NOMO-1 (cell line): ENCODE measurements at regions not wholly inside any gene's neighbourhood (a gene's known extent, or its start where the extent isn't known, plus 50 kb on each side); places are given as distances from the start of the nearest gene placed in this dataset.
"Not testable (repeated sequence)": the region's sequence is repeated elsewhere in the genome, so short reads cannot be mapped to it uniquely, and the experiment has no call there.

Source experiments
- DNase-seq, 2 experiments: peaks; one replicate each; lab custom pipeline; 2025; ENCODE audit not compliant: unreplicated experiment in 2 of 2; lab: John Stamatoyannopoulos, UW

DNA sequence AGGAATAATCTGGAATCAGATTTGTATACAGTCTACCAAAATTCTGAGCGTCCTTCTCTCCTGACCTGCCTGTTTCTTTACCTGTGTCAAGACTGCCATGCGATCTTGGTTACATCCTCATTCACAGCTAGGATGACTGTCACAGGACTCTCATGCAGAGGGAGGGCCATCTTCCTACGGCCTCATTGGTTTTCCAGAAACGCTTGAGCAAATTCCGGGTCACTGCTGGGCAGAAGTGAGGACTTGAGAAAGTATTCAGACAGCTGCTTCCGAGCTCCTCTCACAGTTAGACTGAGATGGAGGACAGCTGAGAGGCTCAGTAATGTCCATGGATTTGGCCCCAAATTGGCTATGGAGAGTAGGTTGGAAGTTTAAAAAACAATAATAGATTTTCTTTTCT is 94.2 kb downstream of the TFAP2C start:
- no peak for DNase-seq

DNA sequence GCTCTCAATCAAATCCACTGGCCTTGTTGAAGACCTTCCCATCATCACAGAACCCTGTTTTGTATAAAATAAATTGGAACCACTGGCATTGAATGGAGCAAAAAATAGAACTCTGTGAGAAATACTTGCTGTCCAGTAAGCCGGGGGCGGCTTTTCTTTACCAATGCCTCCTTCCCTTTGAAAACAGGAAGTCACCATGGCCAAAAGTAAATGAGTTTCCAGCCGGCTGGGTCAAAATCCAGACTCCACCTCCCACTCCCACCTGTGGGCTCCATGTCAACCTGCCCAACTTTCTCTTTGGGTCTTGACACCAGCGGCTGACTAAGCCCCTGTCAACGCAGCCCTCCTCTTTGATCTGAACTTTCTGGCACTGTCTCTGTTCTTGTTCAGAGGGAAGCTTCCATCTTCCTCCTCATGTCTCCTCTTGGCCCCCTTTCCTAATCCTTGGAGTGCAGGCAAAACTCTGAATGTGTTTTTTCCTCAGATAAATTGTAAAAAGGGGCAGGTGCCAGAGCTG is 95.2 kb downstream of the TFAP2C start:
- peak; percentile 23 to 36 for DNase-seq

DNA sequence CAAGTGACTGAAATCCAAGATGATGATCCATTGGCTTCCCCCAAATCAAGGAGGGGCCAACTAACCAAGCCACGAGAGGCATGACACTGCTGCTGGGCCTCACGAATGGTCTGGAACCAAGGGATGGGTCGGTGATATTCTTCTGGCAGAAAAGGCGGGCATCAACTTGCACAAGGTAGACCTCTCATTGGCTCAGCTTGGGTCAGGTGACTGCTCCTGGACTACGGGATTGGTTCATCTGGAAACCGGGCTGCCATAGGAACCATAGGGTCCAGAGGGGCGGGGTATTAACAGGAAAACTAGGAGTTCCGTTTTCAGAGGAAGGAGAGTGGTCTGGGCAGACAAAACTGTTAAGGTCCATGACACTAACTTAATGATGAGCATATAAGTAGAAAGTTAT is 100.9 kb downstream of the TFAP2C start:
- DNase-seq, result no peak

DNA sequence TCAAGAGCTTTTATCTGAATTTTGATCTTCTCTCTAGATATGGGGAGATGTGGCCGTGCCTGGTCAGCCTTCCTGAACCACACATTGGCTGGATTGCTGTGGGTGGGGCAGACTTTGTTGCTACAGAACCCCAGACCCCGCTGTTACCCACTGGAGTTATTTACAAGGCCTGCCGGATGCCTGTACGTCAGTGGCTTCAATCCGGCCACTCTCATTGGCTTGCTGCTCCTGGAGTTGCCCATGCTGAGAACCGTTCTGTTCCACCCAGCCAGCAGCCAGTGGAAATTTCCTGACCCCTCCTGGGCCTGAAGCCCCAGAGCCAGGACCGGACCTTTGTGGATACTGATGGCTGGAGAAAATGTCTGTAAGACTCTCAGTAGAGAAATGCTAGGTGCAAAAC is 101.9 kb downstream of the TFAP2C start:
- no peak for DNase-seq

DNA sequence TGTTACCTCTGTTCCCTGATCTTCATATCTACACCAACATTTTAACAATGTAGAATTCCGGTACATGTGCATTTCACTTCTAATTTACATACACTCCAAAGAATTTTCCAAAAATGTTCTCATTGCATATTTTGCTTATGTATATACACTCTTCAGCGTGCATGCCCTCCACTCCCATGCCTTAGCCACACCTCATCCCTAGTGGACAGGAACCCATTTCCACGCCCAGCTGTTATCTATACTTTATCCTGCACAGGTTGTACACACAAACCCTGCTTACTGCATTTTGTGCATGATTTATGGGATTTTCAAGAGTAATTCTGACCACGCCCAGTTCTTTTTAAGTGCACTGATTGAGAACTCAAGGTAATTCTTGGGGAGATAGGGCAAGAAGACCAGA is 102.4 kb downstream of the TFAP2C start:
- no peak for DNase-seq

DNA sequence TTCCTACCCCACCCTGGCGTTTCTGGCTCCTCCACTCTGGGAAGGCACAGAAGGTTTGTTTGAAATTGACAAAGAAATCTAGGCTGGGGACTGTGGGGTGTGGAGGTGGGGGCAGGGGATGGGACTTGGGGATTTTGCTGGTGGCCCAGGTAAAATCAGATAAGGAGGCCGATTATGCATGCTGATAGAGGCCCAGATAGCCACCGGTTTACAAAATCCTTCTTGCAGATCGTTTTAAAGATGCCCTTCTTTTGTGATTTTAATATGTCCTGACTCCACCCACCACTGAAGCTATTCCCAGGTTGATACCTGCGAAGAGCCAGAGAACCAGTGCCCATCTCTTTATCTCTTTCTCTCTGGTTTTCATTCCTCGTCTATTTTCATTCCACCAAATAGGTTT is 104.9 kb downstream of the TFAP2C start:
- no peak for DNase-seq

DNA sequence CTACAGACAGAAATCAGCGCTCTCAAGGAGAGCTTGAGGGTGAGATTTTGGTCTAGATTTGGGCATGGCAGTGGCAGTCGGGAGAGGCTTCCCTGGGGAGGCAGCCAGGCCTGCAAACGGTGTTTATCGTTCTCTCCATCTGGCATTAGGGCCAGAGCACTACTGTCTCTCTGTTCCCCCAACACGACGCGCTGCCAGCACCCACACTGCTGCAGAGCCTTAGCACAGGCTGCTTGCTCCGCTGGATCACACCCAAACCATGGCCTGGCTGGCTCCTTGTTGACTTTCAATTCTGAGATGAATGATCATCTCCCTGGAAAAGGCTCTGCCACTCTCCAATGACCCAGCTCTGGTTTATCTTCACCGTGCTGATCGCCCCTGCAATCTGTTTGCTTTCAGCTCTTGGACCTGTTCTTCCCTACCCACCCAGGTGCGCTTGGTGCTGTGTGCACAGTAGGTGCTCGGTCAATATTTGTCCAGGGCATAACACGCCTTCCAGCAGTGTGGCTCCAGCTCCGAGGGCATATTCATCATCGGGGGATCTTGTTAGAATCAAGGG is 106.1 kb downstream of the TFAP2C start:
- no peak for DNase-seq

DNA sequence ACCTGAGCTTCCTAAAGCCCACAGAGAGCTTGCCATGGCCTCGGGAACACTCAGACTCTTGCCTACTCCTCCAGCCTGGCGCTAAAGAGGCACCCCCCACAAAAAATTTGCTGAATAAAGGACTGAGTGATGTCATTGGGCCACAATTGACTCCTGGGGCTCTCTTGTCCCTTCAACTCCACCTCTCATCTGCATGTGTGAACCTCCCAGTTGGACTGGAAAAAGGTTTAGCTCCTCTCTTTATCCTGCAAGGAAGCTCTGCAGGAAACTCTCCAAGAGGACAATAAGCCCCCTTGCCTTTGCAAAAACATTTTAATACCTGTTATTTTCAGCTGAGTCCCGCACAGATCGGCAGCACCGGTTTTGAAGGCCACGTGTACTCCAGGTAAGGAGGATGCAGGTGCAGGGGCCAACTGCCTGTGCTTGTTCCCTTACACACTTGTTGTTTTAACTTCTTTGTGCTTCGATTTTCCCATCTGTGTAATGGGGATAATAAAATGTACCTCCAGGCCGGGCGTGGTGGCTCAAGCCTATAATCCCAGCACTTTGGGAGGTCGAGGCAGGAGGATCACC is 107.3 kb downstream of the TFAP2C start:
- no peak for DNase-seq

DNA sequence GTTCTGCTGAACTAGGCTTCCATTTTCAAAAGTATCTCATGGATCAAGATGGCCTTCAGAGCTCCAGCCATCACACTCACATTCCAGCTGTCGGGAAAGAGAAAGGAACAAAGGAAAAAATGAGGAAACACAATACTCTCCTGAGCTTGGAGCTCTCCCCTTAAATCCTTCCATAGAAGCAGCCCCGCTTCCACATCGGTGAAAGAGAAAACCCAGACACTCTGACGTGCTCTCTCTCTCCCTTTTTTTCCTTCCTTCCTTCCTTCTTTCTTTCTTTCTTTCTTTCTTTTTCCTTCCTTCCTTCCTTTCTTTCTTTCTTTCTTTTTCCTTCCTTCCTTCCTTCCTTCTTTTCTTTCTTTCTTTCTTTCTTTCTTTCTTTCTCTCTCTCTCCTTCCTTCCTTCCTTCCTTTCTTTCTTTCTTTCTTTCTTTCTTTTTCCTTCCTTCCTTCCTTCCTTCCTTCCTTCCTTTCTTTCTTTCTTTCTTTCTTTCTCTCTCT is 115.3 kb downstream of the TFAP2C start:
- not testable (repeated sequence) for DNase-seq

DNA sequence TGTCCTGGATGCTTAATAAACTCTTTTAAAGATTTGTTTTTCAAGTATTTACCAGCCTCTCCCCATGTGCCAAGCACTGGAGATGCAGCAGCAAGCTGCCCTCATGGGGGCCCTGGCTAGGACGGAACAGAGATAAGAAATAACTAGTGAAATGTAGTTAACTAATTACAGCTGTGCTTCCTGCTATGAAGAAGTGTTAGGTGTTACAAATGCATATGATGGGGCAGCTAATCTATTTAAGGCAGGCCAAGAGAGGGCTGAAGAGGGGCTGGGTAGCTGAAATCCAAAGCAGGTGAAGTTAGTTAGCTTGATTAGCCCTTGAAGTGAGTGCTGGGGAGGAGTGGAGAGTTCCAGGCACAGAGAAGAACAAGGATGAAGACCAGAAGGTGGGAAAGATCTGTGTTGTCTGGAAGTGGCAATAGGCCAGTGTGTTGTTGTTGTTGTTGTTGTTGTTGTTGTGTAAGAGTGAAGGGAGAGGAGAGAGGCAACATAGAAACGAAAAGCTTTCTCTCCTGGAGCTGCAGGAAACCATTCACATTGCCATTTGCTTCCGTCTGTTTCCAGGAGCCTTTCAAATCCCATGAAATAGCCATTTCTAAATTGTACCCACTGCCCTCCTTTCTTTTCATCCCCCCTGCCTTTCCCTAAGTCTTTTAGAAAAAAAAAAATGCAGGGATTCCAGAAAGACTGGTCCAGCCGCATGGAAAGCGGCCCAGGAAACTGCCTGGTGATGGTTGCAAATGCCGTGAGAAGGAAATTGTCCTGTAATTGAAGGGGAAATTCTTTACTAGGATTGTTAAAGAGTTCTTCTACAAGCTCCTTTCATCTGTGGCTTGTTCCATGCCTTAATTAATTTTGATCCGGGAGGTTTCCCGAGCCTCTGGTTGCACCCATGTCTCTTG is 119.6 kb downstream of the TFAP2C start:
- no peak for DNase-seq

DNA sequence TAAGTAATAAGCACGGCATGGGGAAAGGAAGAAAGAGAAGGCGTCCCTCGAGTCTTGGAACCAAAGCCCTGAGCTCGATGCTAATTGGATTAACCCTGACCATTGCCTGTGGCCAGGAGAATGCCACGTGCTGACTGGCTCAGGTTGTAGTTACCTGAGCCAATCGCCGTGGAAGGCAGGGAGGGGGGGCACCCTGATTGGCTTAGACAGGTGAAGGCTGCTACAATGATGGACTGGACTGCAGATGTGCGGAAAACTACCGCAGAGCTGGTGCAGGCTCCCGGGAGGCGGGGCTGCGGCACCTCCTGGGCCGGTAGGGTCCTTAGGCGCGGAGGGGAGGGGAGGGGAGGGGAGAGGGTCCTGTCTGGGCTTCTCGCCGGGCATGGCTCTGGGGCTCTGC is 121.3 kb downstream of the TFAP2C start:
- no peak for DNase-seq

DNA sequence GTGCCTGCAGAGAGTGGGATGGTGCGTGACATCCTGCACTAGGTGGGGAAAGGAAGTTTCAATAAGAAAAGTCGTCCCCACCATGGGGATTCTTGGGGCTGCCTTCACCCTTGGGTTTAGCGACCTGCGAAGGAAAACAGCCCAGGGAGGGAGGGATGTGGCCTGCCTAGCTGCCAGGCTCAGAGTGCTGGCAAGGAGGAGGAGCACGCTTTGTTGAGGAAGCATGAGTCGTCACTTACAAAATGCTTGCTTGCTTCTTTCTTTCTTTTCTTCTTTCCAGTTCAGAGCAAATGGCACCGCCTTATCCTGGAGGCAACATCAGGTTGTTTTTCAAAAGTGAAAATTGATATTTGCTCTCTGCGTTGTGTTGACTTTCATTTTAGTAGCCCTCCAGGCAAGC is 123.2 kb downstream of the TFAP2C start:
- no peak for DNase-seq

DNA sequence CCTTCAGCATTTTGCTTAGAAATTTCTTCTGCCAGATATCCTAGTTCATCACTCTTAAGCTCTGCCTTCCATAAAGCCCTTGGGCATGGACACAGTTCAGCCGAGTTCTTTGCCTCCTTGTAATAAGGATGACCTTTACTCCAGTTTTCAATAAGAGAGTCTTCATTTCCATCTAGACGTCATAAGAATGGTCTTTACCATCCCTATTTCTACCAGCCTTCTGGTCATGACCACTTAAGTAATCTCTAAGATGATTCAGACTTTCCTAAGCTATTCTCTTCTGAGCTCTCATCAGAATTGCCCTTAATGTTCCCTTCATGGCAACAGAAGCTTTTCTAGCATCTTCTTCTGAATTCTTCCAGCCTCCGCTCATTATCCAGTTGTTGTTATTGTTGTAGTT is 126.1 kb downstream of the TFAP2C start:
- DNase-seq, result no peak

DNA sequence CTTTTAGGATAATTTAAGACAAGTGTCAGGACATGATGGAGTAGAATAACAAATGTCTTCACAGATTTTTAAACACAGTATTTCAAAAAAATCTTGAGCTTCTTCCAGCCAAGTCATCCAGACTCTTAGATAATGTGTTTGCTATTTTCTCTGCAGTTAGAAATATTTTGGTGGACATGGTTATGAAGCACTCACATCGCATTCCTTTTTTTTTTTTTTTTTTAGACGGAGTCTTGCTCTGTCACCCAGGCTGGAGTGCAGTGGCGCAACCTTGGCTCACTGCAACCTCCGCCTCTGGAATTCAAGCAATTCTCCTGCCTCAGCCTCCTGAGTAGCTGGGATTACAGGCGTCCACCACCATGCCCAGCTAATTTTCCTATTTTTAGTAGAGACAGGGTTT is 127.6 kb downstream of the TFAP2C start:
- DNase-seq, result not testable (repeated sequence)

DNA sequence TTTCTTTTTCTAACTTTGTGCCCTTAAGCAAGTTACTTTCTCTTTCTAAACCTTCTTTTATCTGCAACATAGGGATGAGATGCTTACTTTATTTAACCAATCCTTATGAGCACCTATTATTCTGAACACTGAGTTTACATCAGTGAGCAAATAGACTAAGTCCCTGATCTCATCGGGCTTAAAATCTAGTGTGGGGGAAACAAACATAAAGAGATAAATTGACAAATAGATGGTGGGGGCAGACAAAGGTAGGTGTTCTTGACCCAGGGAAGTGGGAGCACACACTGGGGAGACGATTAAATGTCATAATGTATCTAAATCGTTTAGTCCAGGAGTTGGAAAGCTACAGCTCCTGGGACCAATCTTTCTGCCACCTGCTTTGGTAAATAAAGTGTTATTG is 129.6 kb downstream of the TFAP2C start:
- no peak for DNase-seq

DNA sequence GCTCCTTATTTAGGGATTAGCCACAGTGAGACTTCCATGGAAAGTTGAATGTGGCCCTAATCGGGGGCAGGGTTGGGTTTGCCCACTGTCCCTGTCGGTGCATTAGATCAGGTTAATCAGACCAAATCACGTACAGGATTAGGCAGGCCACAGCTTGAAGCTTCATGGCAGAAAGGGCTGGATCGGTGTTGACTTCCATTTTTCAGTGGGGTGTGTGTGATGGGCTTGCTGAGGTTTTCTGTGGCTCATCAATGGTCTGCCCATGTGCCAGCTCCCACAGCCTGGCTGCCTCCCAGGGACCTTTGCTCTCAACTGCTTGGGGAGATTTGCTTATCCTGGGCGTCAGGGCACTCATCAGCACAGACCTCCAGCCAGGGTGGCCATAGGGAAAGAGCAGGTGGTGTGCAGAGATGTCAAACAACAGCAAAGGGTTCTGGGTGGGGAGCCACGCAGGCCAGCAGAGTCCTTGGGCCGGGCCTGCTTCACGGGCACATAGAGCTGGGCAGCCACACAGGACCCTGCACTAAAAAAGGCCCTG is 130.7 kb downstream of the TFAP2C start:
- no peak for DNase-seq

DNA sequence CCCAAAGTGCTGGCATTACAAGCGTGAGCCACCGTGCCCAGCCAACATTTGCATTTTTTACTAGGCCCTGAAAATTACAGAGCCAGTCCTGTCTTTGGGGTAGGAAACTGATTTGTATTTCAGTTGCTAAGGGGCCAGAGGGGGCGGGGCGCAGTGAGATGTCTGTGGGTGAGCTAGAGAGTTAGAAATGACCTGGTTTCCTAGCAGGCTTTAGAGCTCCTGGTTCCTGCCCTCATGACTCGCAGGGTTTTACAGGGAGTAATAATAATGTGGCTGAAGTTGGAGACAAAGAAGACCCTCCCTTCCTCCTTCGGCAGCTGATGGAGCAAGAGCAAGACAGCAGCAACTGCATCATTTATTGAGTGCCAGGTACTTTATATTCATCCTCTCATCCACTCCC is 131.5 kb downstream of the TFAP2C start:
- no peak for DNase-seq

DNA sequence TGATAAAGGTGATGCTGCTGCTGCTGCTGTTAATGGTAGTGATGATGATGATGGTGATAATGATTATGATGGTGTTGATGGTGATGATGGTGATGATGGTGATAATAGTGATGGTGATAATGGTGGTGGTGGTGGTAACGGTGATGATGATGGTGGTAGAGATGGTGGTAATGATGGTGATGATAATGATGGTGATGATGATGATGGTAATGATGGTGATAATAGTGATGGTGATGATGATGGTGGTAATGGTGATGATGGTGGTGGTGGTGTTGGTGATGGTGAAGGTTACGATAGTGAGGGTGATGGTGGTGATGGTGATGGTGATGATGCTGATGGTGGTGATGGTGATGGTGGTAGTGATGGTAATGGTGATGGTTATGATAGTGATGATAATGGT is 132.3 kb downstream of the TFAP2C start:
- no peak for DNase-seq

DNA sequence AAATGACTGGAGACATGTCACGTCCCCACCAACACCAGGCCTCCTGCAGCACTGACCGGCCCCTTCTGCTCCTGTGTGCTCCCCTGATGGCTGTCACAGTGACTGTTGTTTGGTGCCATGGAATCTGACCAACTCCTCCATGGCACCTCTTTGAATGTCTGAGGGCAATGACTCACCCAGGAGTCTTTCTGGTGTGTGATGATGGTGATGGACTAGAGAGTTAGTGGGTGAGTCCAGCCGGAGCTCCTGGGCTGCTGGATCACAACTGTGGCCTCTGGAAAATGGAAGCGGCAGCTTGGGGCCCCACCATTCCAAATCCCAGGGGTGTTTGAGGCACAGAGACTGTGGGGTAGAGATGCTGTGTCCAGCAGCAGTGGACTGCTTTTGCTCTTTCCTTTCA is 133.3 kb downstream of the TFAP2C start:
- no peak for DNase-seq

DNA sequence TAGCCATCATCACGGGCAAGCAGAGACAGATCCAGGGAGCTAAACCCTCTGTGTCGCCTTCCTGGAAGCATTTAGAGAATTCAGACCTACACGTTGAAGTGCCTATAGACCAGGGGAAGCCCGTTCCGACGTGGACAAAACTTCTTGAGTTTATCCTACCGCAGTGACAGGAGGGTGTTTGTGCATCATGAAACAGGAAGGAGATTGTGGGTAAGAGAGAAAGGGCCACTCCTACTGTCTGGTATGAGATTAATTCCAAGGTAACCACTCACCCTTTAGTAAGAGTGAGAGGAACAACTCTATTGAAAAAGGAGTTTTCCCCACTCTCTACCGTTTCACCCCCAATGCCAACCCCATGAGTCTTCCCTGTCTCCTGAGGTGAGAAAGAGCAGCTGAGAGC is 133.7 kb downstream of the TFAP2C start:
- no peak for DNase-seq

DNA sequence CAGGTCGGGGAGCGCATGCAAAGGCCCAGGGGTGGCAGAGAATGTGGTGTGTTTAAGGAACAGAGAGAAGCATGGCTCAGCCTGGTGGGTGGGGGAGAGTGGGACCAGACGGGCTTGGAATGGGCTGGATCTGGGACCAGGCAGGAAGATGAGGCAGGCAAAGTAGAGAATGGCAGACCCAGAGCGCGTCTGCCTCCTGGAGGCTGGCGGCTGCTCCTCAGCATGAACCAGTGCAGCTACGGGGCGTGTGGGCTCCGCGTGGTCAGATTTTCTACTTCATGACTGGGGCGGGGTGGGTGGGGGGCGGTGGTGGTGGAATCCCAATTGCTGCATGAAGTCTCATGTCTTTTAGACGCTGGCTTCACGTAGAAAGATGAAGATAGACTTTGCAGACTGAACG is 135.6 kb downstream of the TFAP2C start:
- no peak for DNase-seq
